ENCODE measurements at regions not wholly inside any gene's neighbourhood (a gene's known extent, or its start where the extent isn't known, plus 50 kb on each side); places are given as distances from the start of the nearest gene placed in this dataset.

DNA sequence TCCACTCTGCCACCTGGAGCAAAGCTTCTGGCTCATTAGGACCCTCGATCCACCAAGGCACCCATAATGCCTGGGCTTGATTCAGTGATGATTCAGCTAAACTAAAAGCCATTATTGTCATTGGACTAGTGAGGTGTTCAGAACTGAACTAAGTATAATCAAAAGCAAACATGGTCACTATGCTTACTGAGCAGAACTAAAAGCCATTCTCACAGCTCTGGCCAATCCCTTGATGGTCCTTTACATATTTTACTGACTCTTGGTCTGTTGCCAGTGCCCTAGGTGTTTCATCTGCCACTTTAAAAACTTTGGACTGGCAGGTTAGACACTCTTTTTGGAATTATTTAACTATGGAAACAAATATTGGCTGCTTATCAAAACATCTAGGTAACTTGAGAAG lies 703.5 kb downstream of the FAT4 start:
- TF ChIP-seq, protein P1, sequence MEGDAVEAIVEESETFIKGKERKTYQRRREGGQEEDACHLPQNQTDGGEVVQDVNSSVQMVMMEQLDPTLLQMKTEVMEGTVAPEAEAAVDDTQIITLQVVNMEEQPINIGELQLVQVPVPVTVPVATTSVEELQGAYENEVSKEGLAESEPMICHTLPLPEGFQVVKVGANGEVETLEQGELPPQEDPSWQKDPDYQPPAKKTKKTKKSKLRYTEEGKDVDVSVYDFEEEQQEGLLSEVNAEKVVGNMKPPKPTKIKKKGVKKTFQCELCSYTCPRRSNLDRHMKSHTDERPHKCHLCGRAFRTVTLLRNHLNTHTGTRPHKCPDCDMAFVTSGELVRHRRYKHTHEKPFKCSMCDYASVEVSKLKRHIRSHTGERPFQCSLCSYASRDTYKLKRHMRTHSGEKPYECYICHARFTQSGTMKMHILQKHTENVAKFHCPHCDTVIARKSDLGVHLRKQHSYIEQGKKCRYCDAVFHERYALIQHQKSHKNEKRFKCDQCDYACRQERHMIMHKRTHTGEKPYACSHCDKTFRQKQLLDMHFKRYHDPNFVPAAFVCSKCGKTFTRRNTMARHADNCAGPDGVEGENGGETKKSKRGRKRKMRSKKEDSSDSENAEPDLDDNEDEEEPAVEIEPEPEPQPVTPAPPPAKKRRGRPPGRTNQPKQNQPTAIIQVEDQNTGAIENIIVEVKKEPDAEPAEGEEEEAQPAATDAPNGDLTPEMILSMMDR (IDR thresholded peaks at IDR 0.05; ENCODE audit: low read depth, low read length): no peak
- Histone ChIP-seq H3K4me3 (ENCODE audit: low read depth, low read length) (no peak overlapping the region), H3K27me3 (no peaks in the 10 kb centered on the region), H3K4me1 (no peaks in the 10 kb centered on the region), H3K36me3 (no peaks in the 10 kb centered on the region), H3K9me3 (no peaks in the 10 kb centered on the region)
- no peak for DNase-seq

DNA sequence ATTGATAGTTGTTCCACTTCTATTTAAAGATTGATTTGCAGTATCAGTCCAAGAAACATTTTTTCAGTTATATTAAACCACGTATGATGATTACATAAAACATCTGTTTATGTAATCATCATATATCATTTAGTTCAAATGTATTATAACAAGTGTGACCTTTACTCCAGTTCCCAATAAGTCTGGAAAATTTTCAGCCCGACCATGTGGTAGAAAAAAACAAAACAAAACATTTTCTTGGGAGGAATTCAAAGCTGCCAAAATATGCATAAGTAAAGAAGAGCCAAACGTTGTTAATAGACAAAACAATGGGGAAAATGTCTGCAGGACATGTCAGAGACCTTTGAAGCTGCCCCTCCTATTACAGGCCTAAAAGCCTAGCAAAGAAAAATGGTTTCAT lies 709.1 kb downstream of the FAT4 start:
- Histone ChIP-seq H3K27me3 (no peaks in the 10 kb centered on the region), H3K4me3 (ENCODE audit: low read depth, low read length) (no peak overlapping the region), H3K9me3 (no peaks in the 10 kb centered on the region), H3K4me1 (no peaks in the 10 kb centered on the region), H3K36me3 (no peaks in the 10 kb centered on the region)
- no peak for DNase-seq
- TF ChIP-seq, protein P1 (IDR thresholded peaks at IDR 0.05; ENCODE audit: low read depth, low read length): no peak

DNA sequence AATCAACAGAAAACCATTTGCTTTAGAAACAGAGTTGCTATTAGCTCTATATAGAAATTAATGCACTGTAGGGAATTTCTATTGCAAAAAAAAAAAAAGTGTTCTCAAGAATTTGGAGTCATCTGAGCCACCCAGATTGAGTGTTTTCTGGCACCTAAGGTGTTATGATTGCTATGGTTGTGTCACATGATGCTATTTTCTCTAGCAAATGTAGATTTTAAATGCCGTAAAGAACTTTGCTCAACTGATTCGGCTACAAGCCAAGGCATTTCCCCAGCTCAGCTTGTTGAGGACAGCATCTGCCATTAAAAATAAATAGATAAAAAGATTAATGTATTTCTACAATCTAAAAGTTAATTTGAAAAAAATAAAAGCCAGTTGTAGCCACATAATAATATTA lies 712.8 kb downstream of the FAT4 start:
- H3K4me3 ChIP-seq (ENCODE audit: low read depth, low read length): no peak overlapping the region
- H3K27me3 ChIP-seq: no peaks in the 10 kb centered on the region
- H3K36me3 ChIP-seq: no peaks in the 10 kb centered on the region
- TF ChIP-seq, protein P1 (IDR thresholded peaks at IDR 0.05; ENCODE audit: low read depth, low read length): no peak
- H3K4me1 ChIP-seq: no peaks in the 10 kb centered on the region
- no peak for DNase-seq
- H3K9me3 ChIP-seq: no peaks in the 10 kb centered on the region

DNA sequence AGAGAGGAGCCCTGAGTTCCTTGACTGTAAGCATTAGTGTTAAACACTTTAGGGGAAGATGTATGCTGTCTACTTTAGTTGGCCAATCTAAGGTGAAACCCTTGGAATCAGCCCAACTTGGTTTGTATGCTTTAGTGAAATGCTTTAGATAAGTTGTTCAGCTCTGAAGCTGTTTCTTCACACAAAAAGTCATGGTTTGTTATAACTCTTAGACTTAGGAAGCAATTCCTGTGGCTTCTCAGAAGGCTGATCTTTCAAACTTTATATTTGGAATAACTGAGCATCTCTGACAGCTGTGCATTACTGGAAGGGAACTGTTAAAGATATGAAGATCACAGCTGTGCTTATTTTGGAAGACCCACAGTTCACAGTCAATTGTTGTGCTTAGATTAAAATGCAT lies 714.1 kb downstream of the FAT4 start:
- DNase-seq: no peak
- no peaks in the 10 kb centered on the region for H3K4me1 ChIP-seq
- TF ChIP-seq, protein P1 (IDR thresholded peaks at IDR 0.05; ENCODE audit: low read depth, low read length): no peak
- H3K36me3 ChIP-seq: no peaks in the 10 kb centered on the region
- no peak overlapping the region for H3K4me3 ChIP-seq (ENCODE audit: low read depth, low read length)
- H3K27me3 ChIP-seq: no peaks in the 10 kb centered on the region
- H3K9me3 ChIP-seq: no peaks in the 10 kb centered on the region

DNA sequence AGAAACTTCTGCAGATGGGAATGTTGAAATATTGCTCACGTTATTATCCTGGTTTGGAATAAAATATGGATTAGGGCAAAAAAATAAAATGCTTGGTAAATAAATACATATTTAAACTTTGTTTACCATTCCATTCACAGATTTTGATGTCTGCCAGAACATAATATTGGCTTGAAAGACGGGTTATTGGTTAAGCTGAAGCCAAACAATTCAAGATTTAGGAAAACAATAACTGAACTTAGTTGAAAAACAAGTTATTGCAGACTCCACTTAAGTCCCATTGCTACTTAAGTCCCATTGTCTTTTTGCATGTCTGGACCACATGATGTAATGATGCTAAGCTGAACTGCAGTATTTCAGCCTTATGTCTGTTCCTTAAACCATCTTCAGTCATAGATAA lies 722.5 kb downstream of the FAT4 start:
- TF ChIP-seq, protein P1 (IDR thresholded peaks at IDR 0.05; ENCODE audit: low read depth, low read length): no peak
- H3K36me3 ChIP-seq: no peaks in the 10 kb centered on the region
- H3K4me1 ChIP-seq: no peaks in the 10 kb centered on the region
- H3K9me3 ChIP-seq: no peaks in the 10 kb centered on the region
- no peaks in the 10 kb centered on the region for H3K27me3 ChIP-seq
- DNase-seq: no peak
- H3K4me3 ChIP-seq (ENCODE audit: low read depth, low read length): no peak overlapping the region

DNA sequence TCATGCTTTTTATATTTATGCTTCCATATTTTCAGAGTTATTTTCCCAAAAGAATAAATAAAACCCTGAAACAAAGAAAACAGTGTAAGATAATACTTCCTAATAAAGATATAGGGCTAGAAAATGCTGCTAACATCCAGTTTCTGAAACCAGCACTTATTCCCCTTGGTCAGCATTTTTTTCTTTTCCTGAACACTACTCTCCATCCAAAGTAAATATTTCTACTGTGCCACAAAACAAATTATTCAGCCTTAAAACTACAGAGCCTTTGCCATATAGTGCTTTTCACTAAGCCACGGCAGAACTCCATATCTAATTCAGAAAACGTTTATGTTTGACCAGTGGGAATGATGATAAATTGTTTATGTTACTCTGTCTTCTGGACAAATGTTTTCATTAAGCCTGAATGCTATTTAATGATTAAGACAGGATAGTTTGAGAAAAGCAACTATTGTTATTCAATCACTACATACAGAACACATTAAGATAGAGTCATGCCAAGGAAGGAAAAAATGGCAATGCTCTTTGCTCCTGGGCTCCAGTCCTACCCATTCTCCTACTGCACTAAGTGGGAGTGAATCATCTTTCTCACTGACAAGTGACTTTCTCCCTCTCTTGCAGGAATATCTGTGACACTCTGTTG lies 723.9 kb downstream of the FAT4 start:
- no peaks in the 10 kb centered on the region for H3K9me3 ChIP-seq
- no peak overlapping the region for H3K4me3 ChIP-seq (ENCODE audit: low read depth, low read length)
- no peaks in the 10 kb centered on the region for H3K36me3 ChIP-seq
- no peaks in the 10 kb centered on the region for H3K27me3 ChIP-seq
- TF ChIP-seq, protein P1 (IDR thresholded peaks at IDR 0.05; ENCODE audit: low read depth, low read length): no peak
- no peak for DNase-seq
- H3K4me1 ChIP-seq: no peaks in the 10 kb centered on the region

Data from BE2C (cell line).